ENCODE measurements at regions not wholly inside any gene's neighbourhood (a gene's known extent, or its start where the extent isn't known, plus 50 kb on each side); places are given as distances from the start of the nearest gene placed in this dataset.
A peak's percentile ranks its signal among the peaks of the same experiment; 100 is the strongest.
"Not testable (repeated sequence)": the region's sequence is repeated elsewhere in the genome, so short reads cannot be mapped to it uniquely, and the experiment has no call there.

DNA sequence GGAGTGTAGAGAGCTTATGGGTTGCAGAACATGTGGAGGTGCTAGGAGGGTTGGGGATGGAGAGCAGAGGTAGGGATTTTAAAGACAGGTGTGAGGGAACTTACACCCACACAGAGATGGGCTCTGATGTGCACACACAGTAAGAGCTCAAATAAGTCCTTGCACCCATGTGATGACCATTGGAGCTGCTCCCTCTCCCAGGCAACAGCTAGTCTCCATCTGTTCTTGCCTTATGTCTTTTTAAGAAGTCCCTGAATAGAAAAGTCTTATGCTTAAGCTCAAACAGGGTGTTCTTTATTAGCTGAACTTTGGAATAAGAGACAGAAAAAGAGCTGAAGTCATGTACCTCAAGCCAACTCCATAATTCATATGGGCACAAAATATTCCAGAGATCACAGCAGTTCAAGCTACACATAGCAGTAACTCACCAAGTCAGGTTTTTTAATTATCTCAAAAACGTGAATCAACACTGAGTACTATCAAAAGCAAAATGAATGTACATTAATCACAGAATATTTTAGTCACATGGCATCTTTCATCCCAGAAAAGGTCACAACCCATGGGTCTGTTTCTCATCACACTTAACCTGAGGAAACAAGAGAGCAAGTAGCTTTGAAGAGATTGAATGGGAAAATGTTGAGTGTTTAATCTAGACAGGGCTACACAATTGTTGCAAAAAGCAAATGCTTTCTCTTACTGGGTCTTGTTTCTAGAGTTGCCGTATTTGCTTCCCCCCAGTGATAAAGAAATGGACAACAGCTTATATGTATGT is 1513.6 kb upstream of the SEL1L start:
- DNase-seq (ENCODE audit: low read depth, low spot score): no peak

- DNase-seq (ENCODE audit: low read depth, low spot score): no peak
Measured at GRCh38 chr14:83053022-83053710, 1519.5 kb upstream of the SEL1L start.

DNA sequence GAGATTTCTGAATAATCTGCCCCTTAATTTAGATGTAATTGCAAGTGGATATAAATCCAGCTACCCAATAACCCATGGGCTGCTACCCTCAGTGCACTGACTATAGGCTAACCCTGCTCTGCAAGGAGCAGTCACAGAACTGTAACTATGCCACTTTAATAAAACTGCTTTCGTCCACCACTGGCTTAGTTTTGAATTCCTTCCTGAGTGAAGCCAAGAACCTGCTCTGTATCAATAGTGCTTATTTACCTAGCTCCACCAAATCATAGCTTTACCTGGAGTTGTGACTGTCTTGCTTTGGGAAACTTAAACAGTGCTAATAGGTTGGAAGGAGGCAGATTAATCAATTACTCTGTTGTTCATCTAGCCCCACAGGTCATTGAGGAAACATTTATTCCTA is 1524.4 kb upstream of the SEL1L start:
- no peak for DNase-seq (ENCODE audit: low read depth, low spot score)

GRCh38 chr14:83071888-83072501 is 1538.3 kb upstream of the SEL1L start:
- DNase-seq (ENCODE audit: low read depth, low spot score): peak; percentile 19

DNA sequence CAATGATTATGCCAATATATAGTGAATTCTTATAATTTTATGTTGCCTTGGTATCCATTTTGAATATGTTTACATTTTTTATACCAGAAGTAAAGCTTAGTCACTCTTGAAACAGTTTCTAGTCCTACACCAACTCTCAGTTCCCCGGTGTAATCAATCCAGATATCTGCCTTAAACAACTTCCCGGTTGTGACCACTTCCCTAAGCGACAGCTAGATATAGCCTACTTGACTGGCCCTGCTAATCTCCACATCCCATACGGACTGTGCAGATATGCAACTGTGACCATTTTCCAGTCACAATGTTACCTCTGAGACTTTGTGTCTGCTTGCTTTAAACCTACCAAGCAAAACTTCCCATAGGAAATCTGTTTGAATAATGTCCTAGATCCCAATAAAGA is 1551.5 kb upstream of the SEL1L start:
- no peak for DNase-seq (ENCODE audit: low read depth, low spot score)

DNA sequence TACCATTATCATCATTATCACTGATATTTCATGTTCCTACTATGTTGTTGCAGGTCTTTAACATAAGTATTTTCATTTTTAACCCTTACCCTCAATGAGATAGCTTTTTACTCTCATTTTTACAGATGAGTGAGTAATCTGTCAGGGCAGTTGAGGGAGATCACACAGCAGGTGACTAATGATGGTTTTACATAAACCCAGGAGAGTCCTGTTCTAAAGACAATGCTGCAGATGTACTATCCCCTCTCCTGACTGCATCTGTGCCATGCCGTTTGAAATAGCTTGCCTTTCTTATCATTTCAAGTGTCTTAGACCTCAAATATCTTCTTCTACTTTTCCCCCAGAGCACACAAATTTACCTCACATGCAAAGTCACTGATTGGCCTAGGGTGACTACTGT is 1552.1 kb upstream of the SEL1L start:
- DNase-seq (ENCODE audit: low read depth, low spot score): no peak

GRCh38 chr14:83091991-83092956 is 1558.6 kb upstream of the SEL1L start:
- DNase-seq (ENCODE audit: low read depth, low spot score): not testable (repeated sequence)

- DNase-seq (ENCODE audit: low read depth, low spot score): peak; percentile 67
Measured at GRCh38 chr14:83096092-83096491, 1562.4 kb upstream of the SEL1L start.

GRCh38 chr14:83101846-83102245 is 1568.2 kb upstream of the SEL1L start:
- DNase-seq (ENCODE audit: low read depth, low spot score): no peak

DNA sequence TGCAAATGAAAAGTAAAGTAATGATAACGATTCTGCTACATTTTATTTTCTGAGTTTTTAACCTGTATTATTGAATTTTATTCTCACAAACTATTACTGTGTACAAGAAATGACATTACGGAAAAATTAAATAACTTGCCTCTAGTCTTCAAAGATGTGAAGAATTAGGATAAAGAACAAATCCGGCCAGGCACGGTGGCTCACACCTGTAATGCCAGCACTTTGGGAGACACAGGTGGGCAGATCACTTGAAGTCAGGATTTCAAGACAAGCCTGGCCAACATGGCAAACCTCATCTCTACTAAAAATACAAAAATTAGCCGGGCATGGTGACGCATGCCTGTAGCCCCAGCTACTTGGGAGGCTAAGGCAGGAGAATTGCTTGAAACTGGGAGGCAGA is 1584.4 kb upstream of the SEL1L start:
- DNase-seq (ENCODE audit: low read depth, low spot score): no peak

- peak; percentile 18 for DNase-seq (ENCODE audit: low read depth, low spot score)
Measured at GRCh38 chr14:83120187-83120586, 1586.5 kb upstream of the SEL1L start.

DNA sequence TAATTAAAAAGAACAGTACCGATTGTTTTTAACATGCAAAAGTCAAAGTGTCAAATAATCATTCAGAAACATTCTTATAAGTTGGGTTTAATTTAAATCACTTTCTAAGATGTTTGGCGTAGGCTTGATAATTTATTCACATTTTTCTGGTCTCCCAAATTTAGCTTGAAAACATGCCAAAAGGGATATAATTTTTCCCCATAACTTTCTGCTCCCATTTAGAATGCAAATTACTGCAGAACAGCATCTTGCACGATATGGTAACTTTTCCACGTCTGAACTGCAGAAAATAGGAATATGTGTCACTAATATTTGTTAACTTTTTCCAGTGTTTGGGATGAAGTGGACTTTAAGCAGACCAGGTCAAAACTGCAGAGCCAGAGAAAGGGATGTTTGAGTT is 1592.4 kb upstream of the SEL1L start:
- no peak for DNase-seq (ENCODE audit: low read depth, low spot score)

- DNase-seq (ENCODE audit: low read depth, low spot score): no peak
Measured at GRCh38 chr14:83128783-83129182, 1595.1 kb upstream of the SEL1L start.

DNA sequence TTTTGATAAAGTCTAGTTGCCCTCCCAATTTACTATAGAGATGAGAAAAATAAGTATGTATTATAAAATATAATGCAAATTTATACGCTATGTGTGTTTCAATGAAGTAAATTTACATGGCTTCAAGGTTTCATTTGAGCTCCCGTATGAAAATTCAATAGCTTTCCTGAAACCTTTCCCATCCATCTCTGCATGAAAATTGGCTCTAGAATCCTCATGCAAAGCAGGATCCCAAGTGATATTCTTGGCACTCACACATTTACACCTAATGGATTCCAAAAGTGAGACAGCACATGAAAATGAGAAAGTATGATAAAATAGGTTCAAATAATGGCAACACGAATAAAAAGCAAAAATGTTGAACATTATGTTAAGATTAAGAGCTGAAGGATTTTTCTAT is 1595.8 kb upstream of the SEL1L start:
- DNase-seq (ENCODE audit: low read depth, low spot score): no peak

DNA sequence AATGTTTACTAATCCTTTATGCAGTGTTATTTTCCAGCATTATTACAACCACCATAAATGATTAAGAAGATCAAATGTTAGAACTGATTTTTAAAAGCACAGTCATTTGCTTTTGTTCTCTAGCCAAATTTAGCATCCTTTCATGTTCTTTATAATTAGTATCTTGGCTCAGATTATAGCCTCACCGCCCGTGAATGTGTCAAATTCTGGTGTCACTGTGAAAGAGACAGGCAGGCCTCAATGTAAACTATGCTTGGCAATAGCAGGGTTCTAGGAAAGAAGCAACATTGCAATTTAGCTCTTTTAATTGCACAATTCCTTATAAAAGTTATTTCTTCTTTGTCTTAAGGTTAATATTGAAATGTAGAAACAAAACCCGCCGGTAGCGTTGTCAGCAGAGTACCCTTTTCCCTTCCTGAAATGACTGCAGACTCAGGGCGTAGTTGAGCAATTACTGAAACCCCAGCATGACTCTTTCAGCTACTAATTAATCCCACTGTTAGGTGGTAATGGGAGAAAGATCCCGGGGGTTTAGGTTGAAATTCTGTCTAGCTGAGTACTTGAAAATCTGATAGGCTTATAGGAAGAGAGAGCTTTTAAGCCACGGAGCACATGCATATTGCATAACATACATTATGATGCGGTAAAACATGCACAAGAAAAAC is 1600.5 kb upstream of the SEL1L start:
- no peak for DNase-seq (ENCODE audit: low read depth, low spot score)

GRCh38 chr14:83140756-83141155 is 1607.1 kb upstream of the SEL1L start:
- DNase-seq (ENCODE audit: low read depth, low spot score): no peak

GRCh38 chr14:83147006-83147405 is 1613.4 kb upstream of the SEL1L start:
- no peak for DNase-seq (ENCODE audit: low read depth, low spot score)

GRCh38 chr14:83151571-83151970 is 1617.9 kb upstream of the SEL1L start:
- no peak for DNase-seq (ENCODE audit: low read depth, low spot score)

- DNase-seq (ENCODE audit: low read depth, low spot score): no peak
Measured at GRCh38 chr14:83153081-83153480, 1619.4 kb upstream of the SEL1L start.

DNA sequence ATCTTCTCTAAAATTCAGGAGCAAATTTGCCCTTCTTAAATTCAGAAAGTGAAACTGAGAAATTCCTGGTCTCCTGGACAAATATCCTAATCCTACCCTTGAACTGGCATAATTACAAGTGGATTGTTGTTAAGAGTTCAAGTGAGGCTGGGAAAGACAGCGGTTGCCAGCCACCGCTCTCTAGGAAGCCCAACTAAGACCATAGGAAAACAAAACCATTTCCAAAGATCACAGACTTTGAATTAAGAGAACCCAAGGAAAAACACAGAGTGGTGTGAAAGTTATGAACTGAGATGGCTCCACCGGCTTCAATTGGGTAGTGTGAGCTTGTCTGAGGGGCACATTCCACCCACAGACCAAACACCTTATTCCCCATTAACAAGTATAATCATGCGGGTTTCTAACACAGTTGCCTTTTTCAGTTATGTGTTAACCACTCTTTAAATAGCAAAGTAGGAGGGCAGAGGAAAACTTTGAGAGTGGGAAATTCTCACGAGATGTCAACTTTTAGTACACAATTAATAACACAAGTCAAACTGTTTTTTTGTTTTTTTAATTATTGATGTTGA is 1628.8 kb upstream of the SEL1L start:
- peak; percentile 92 for DNase-seq (ENCODE audit: low read depth, low spot score)

- DNase-seq (ENCODE audit: low read depth, low spot score): peak; percentile 64
Measured at GRCh38 chr14:83163016-83163415, 1629.4 kb upstream of the SEL1L start.

Data from astrocyte of the hippocampus (primary cell).